OCI-LY7 (cell line): ENCODE measurements at regions not wholly inside any gene's neighbourhood (a gene's known extent, or its start where the extent isn't known, plus 50 kb on each side); places are given as distances from the start of the nearest gene placed in this dataset.

Source experiments
- CTCF ChIP-seq: fragments of 200-600 bp; sonication (generic); conservative IDR thresholded peaks from 2 replicates; pipeline ENCODE4 v1.5.1; 2014; ENCODE audit warnings: mild to moderate bottlenecking, antibody characterized with exemption, low read length, moderate library complexity, mixed read lengths
- EZH2phosphoT487 ChIP-seq: fragments of 200-600 bp; sonication (generic); IDR thresholded peaks from 2 replicates; pipeline ENCODE4 v1.6.1; 2018; ENCODE audit warnings: low read depth, borderline replicate concordance, mild to moderate bottlenecking, mixed run types, antibody characterized with exemption, low read length, moderate library complexity, mixed read lengths

- TF ChIP-seq CTCF = no peak
- TF ChIP-seq EZH2phosphoT487 = no peak
Observed at GRCh38 chr13:44755872-44756271, 179.7 kb upstream of the TSC22D1 start.
